GM18867 (cell line): ENCODE measurements at regions not wholly inside any gene's neighbourhood (a gene's known extent, or its start where the extent isn't known, plus 50 kb on each side); places are given as distances from the start of the nearest gene placed in this dataset.

Experiments used
- ATAC-seq: cut with Tn5 transposase; IDR thresholded peaks from one replicate; pipeline ENCODE4 v1.9.1; 2021; ENCODE audit warnings: mild to moderate bottlenecking, moderate library complexity; ENCODE audit not compliant: unreplicated experiment

GRCh38 chr10:58885146-58885545, 291.3 kb upstream of the PHYHIPL start:
- no peak for ATAC-seq

GRCh38 chr10:58885686-58886345, 290.6 kb upstream of the PHYHIPL start:
- ATAC-seq = no peak

- ATAC-seq = no peak
These were observed 290.0 kb upstream of the PHYHIPL start for GRCh38 chr10:58886406-58886805.

- no peak for ATAC-seq
These were observed 289.0 kb upstream of the PHYHIPL start for GRCh38 chr10:58887474-58887873.

- ATAC-seq = no peak
These were observed 287.5 kb upstream of the PHYHIPL start for GRCh38 chr10:58888957-58889356.

GRCh38 chr10:58892031-58892531, 284.4 kb upstream of the PHYHIPL start:
- ATAC-seq = no peak

GRCh38 chr10:58894929-58895328, 281.5 kb upstream of the PHYHIPL start:
- ATAC-seq = no peak

- ATAC-seq = no peak
These were observed 280.2 kb upstream of the PHYHIPL start for GRCh38 chr10:58896229-58896628.

GRCh38 chr10:58897236-58897635, 279.2 kb upstream of the PHYHIPL start:
- ATAC-seq = no peak

- no peak for ATAC-seq
These were observed 278.7 kb upstream of the PHYHIPL start for GRCh38 chr10:58897708-58898107.

- no peak for ATAC-seq
These were observed 277.4 kb upstream of the PHYHIPL start for GRCh38 chr10:58898854-58899573.

GRCh38 chr10:58901092-58901646, 275.3 kb upstream of the PHYHIPL start:
- ATAC-seq = no peak

GRCh38 chr10:58903071-58903470, 273.4 kb upstream of the PHYHIPL start:
- no peak for ATAC-seq

- no peak for ATAC-seq
These were observed 266.6 kb upstream of the PHYHIPL start for GRCh38 chr10:58909881-58910280.

GRCh38 chr10:58913717-58914116, 262.7 kb upstream of the PHYHIPL start:
- ATAC-seq = no peak

GRCh38 chr10:58918887-58919286, 257.6 kb upstream of the PHYHIPL start:
- ATAC-seq = peak; percentile 87

GRCh38 chr10:58919927-58920654, 256.4 kb upstream of the PHYHIPL start:
- no peak for ATAC-seq

GRCh38 chr10:58920655-58921003, 255.8 kb upstream of the PHYHIPL start:
- no peak for ATAC-seq

GRCh38 chr10:58921421-58921855, 255.0 kb upstream of the PHYHIPL start:
- no peak for ATAC-seq

GRCh38 chr10:58925381-58925780, 251.1 kb upstream of the PHYHIPL start:
- no peak for ATAC-seq

- ATAC-seq = no peak
These were observed 245.9 kb upstream of the PHYHIPL start for GRCh38 chr10:58930500-58930899.
